PC-3 (cell line): ENCODE measurements at regions not wholly inside any gene's neighbourhood (a gene's known extent, or its start where the extent isn't known, plus 50 kb on each side); places are given as distances from the start of the nearest gene placed in this dataset.

ENCODE experiments used
- CTCF ChIP-seq: fragments of 300-600 bp; sonication (generic); conservative IDR thresholded peaks from 2 replicates; pipeline ENCODE4 v1.5.1; 2017; ENCODE audit warnings: antibody characterized with exemption, low read depth, mild to moderate bottlenecking, low read length
- EZH2 ChIP-seq: fragments of 300-600 bp; sonication (generic); IDR thresholded peaks from one replicate; pipeline ENCODE4 v1.6.1; 2017; ENCODE audit warnings: antibody characterized with exemption, mild to moderate bottlenecking, low read length; ENCODE audit not compliant: unreplicated experiment

DNA sequence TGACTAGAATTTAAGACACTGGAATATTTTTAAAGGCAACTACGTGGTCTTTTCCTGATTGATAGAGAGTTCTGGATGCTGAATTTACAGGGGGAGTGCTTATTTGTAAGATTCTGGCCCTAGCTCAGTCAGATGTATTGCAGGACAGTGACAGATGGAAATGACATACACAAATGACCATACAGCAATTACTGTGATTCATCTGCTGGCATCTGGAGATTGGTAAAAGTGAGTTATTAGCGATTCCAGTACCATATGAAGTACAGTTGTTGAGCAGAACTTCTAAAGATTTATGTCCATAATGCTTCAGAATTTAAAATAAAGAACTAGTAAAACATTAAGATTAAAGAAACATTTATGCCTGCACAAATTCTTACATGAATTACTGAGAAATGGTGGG is 243.2 kb downstream of the CRPPA start:
- no peak for TF ChIP-seq CTCF
- no peak for TF ChIP-seq EZH2
